ENCODE measurements at regions not wholly inside any gene's neighbourhood (a gene's known extent, or its start where the extent isn't known, plus 50 kb on each side); places are given as distances from the start of the nearest gene placed in this dataset.
A peak's percentile ranks its signal among the peaks of the same experiment; 100 is the strongest.

DNA sequence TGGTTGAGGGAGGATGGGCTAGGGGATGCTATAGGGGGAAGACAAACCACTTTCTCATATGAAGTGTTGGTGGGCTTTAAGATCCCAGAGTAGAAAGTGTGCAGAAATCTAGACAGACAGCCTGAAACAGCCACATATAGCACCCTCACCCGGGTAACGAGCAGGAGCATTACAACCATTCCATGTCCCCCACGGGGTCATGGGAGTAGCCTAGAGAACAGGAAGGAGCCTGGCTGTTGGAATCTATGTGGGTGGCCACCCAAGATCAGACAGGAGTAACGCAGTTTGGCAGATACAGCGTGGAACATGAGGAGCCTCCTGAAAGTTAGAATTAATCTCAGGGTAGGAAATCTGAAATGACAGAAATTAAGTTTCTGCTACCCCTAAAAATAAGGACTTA lies 146.1 kb upstream of the RAI14 start:
- no peak for DNase-seq

DNA sequence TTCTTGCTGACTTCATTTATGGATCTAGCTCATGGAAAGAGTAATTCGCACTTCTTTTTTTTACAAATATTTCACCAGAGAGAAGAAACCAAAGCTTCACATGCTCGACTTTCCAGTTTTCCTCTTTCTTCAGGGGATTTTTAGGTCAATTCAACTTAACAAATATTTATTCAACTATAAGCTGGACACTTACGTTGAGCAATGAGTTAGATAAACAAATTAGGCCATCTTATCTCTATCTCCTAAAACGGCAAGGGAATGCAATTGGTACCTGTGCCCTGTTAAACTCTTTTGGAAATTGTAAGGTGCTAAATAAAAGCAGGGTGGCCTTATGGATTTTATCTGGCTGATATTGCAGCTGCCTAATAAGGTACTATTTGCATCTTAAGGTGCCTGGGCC lies 145.1 kb upstream of the RAI14 start:
- DNase-seq, result no peak

DNA sequence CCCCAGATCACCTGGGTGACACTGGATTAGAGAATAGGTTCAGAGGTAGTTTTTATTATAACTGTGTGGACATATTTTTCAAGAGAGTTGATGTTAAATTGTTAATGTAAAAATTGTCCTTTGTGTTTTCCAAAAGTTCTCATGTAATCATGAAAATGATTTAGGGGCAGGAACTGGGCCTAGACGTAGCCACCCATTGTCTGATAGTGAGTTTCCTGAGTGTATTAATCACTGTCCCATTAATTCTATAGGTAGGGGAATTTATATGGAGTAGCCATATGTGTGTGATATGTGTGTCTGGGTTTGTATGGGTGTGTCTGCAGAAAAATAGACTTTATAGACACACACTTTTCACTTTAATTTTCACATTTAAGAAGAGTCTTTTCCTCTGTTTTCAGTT lies 144.6 kb upstream of the RAI14 start:
- no peak for DNase-seq

DNA sequence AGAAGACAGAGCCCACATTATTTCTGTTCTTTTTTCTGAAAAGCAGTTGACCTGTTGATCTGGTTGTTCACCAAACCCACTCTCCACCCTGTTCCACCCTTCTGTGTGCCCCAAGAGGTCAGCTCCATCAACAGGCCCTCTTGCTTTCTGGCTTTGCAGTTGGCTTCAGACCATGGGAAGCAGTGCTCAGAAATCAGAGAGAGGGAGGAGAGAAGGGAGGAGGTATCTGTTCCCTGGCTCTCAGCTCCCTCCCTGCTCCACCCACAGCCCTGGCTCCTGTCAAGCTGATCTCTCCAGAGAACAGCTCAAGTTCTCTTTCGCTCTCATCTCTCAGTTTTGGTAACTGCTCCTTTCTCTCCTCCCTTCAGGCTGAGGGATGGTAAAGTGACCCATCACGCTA lies 144.2 kb upstream of the RAI14 start:
- no peak for DNase-seq

DNA sequence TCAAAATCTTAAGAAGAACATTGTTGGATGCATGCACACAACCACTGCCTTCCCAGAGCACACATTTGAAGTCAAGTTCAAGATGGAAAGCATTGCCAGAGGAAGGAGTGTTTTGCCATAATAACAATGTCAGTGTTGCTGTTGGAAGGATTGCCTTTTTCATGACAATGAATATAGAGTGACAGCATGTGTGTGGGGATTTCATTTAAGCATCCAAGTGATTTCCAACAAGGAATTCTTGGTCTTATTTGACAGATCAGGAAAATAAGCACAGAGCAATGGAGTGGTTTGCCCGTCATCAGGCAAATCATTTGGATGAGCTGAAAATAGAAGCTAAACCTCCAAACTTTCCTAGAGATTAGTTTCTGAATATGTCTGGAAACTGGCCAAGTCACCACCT lies 140.0 kb upstream of the RAI14 start:
- no peak for DNase-seq

DNA sequence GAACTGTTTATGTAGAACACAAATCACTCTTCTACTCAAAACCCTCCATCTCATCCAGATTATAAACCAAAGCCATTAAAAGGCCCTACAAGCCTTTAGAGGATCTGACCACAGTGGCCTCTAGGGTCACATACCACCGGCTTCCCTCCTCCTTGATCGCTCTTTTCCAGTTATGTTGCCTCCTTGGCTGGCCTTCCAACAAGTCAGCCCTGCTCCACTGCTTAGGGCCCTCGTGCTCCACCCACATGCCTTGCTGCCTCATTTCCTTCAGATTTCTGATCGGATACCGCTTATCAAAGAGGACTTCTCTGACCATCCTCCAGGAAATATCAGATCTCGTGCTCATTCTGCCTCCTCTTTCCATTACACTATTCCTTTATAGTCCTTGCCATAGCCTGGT lies 139.4 kb upstream of the RAI14 start:
- no peak for DNase-seq

DNA sequence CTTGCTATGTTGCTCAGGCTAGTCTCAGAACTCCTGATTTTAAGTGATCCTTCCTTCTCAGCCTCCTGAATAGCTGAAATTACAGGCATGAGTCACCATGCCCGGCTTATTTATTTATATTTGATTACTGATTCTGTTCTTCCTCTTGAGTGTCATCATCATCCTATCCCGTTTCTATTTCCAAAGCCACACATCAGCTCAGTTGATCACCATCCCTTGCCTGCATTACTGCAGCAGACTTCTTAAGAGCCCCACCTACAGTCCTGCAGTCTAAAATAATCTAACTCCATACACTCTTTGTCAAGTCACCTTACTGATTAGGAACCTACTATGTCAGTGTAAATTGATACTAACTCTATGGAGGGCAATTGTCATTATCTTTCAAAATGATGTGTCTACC lies 138.9 kb upstream of the RAI14 start:
- no peak for DNase-seq

DNA sequence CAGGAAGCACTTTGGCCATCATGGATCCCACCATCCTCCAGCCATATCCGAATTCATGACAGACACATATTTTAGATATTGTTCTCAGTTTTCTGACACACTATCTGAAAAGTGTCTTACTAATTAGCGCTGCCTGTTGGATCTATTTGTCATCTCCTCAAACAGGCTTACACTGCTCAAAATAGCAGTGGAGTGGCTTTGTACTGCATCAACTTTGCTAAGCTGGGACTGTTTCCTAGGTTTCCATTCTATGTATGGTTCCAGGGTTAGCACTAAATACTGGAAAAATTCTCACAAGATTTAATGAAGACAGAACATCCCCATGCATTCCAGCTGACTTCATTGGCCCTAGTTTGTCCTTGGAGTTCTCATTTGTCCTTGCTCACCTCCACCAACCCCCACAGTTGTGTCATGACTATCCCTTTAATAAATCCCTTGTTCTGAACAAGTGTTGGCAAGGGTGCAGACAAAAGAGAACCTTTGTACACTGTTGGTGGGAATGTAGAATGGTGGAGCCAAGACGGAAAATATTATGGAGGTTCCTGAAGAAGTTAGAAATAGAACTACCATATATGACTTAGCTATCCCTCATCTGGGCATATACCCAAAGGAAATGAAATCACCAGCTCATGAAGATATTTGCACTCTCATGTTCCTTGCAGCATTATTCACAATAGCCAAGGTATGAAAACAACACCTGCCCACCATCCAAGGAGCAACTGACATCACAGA lies 136.5 kb upstream of the RAI14 start:
- DNase-seq, result no peak

DNA sequence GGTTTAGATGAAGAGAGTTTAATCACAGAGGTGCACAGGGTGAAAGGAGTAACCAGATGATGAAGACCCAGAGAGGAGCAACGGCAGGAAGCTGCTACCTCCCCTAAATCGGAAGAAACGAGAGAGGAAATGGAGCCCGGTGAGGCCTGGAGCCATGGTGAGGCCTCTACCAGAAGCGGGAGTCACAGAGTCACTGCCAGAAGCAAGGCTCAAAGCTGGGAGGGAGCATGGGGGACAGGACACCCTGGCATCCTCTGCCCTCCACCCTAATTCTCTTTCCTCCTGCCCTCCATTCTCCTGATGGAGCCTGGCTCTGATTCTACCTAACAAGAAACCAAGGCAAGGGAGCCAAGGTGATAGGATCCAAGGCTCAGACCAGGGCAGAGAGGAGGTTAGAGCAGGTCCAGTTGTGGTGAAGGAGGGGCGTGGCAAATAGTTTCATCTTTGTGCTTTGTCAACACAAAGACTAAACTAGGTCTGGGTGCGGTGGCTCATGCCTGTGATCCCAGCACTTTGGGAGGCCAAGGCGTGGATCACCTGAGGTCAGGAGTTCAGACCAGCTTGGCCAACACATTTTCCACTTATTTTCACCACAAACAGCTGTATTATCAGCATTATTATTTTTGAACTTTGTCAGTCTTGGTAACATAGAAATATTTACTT lies 134.4 kb upstream of the RAI14 start:
- DNase-seq, result no peak

DNA sequence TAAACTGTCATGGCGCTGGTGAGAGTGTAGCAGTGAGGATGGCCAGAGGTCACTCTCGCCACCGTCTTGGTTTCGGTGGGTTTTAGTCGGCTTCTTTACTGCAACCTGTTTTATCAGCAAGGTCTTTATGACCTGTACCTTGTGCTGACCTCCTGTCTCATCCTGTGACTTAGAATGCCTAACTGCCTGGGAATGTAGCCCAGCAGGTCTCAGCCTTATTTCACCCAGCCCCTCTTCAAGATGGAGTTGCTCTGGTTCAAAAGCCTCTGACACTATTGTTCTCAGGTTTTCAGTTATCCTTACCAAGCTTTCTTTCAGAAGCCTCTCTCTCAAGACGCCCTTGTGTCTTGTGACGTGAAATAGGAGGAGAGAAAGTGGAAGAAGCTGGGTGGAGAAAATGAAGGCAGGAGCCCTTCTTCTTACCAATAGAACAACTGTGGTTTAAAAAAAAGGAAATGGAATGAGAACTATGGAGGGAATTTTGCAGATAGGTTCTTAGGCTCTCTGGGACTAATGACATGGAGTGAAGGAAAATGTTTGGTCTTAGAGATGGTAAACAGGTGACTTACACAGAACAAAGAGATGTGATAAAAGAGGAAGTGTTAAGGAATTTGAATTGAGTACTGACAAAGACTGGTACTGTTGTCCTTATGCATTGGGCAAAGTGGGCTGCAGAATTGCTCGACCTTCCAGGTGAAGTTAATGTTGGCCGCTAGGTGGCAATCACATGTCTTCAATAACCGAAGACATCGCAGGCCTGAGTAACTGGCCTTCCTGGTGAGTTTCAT lies 133.3 kb upstream of the RAI14 start:
- peak; percentile 65 for DNase-seq

DNA sequence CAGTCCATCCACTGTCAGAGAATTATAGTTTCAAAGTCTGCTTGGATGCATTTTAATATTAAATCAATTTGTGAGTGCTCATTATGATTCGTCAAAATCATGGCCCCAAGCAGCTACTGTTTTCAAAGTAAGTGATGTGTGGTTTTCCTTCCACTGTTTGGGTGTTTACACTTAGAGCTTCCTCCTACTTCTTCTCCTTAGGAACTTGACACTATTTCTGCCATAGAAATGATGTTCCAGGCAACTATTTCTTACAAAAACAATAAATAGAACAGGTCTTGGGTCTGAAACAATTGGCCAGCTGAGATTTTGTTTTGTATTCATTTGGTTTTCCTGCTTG lies 132.8 kb upstream of the RAI14 start:
- no peak for DNase-seq

DNA sequence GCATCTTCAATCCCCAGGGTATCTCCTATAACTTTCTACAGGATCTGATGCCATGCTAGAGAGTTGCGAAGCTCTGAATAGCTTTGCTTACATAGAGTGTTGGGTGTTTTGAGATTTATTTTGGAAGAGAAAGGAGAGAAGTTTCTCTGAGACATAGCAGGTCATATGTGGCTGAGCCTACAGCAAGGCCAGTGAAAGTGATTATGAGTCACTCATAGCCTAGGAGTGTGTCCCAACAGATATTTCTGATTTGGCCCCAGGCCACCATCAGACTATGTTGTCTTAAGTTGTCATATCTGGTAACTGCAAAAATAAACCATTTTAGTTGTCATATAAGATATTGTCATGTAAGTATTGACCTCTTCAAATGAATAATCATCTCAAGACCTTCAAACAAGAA lies 132.0 kb upstream of the RAI14 start:
- no peak for DNase-seq

DNA sequence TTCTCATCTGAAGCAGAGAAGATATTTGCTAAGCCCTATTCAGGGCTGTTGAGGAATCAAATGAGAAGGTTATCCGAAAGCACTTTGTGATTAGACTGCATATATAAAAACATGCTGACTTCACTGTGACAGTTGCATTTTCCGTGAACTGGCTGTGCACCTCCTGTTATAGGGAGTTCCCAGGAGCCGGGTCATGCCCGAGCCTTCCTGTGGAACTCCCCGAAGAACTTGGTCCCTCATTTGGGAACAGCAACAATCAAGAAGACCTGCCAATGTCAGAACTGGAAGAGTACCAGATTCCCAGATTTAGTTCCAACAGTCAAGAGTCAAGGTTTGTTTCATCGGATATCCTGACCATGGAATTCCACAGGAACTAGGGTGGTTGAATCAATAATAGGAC lies 130.4 kb upstream of the RAI14 start:
- no peak for DNase-seq

DNA sequence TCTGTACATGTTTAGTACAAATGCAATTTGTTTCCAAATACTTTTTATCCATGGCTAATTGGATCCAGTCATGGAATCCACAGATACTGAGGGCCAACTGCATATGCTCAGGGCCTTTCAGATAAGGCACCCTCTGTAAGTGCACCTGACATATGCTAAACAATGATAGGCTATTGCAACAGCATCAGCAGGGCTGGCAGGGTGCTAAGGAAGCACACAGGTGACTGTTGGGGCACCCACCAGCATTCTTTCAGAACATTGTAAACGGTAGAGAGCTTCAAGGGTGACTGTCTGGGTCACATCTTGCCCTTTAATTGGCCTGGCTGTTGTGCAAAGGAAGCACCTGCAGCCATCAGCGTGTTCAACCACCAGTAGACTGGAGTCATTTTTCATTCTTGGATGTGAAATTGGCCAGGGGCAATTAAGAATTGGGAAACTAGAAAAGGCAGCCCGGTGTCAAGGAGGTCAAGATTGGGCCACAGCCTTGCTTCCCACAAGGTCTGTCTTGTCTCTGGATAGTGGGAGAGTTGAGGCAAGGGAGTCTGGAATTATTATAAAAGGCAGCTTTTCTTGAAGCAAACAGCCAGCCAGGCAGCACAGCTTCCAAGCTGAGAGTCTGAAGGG lies 129.3 kb upstream of the RAI14 start:
- no peak for DNase-seq

DNA sequence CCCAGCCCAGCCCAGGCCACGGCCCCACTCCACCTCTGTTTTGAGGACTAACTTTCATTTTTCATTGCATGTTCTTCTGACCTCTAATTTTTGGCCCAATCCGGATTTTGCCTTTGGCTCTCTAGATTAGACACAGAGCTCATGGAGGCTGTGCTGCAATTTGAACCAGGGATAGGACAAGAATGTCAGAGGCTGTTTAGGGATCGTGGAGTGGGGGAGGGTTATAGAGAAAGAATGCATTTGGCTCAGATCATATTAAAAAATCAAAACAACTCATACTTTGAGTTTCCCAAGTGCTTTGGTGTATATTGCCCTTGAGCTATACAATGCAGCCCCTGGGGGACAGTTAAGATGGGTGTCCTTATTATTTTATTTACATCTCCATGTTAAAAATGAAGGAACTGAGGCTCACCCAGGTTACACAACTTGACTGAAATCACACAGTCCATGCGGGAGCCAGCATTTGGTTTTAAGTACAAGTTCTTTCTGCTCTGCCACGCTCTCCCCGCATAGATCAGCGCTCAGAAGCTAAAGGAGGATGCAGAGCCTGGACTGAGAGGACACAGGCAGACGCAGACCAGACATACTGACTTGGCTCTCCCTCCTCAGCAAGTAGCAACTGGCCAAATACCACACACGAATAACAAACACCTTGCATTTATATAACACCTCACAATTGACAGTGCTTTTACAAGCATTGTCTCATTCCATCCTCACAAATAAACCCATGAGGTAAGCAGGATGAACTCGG lies 126.4 kb upstream of the RAI14 start:
- no peak for DNase-seq

DNA sequence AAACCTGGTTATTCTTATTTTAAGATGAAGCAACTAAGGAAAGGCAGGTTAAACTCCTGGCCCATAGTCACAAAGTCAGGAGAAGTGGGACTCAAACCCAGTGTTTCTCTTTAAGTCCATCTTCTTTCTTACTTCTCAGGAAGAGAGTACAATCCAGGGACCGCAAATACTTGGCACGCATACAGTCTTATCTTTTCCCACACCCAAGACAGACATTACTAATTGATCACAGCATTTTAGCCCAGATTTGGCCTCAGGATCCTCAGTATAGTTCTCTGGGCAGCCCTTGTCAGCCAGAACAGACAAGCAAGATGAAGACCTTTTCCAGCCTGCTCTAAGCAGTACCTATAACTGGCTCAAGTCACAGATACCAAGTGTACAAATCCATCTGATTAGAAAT lies 125.5 kb upstream of the RAI14 start:
- DNase-seq, result no peak

DNA sequence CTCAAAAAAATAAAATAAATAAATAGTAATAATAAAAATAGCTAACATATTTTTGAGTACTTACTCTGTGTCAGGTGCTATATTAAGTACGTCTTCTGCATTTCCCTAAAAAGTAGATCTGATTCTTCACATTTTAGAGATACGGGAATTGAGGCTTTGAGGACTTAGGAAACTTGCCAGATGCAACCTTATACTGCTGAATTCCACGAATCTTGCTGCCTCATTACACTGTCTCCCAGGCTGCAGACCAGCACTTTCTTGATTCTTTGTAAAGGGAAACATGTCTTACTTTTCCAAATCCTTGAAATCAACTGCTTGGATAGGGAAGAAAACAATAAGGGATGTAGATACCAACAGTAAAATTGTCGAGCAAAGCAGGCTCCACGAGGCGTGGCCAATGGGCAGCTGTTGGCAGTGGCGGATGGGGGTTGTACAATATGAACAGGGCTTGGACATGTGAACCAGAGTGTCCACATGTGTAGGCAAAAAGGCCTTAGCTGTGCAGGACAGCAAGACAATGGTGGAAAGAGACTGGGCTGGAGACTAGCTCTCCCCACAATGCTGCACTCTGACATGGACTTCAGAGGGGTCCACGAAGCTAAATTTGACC lies 124.3 kb upstream of the RAI14 start:
- no peak for DNase-seq

DNA sequence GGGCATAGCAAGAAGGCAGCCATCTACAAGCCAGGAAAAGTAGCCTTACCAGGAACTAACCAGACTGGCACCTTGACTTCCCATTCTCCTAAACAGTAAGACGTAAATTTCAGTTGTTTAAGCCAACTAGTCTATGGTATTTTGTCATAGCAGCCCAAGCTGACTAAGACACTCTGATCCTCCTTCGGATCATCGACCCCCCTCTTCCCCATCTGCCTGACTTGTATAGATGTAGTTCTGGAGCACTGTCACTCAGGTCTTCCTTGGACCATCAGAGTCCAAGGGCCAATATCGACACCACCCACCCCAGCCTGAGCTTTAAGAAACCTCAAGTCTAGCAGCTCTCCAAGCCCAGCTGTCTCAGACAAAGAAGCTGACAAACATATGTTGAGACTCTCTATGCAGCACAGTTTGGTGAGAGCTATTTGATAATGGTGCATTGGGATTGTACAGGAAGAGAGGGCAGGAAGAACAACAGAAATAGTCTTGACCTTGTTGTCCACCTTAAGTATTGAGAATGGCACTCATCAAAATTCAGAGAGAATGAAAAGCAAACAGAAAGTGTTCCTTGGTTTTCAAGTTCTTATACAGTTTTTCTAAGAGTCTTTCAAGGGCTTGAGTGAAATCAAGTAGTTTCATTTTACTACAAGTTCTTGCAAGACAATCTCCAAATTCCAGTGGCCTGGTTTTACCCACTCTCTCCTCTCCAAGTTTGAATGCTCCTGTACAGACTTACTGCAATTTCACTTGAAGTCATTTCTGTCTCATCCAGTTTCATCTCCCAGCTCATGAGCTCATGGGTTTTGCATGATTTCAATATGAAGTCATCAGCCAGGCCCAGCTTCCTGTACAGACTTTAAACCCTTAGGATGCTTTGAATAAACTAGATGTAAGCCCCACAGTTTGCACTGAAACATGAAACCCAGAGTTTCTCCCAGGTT lies 122.3 kb upstream of the RAI14 start:
- DNase-seq, result no peak

DNA sequence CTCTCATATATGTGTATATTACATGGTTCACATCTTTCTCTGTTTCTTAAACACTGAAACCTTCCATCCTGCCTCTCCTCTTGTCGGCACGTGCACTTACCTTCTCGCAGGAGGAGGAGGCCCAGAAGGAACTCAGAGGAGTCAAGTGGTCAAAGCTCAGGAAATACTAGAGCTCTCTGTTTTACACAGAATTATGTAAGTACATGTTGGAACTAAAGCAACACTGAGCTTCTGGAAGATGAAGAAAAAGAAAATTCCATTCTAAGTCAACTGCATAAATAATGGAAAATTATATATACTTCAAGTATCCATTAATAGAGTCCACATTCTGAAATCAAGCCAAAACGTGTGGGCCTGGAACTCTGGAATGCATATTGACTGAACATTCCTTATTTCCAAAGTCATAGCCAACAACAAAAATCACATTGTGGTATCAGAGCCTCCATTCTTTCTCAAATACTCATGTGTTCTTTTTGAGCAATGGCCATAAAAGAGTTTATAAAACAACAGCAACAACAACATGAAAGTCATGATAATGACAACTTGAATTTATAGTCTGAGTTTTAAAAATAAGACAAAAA lies 121.5 kb upstream of the RAI14 start:
- no peak for DNase-seq

DNA sequence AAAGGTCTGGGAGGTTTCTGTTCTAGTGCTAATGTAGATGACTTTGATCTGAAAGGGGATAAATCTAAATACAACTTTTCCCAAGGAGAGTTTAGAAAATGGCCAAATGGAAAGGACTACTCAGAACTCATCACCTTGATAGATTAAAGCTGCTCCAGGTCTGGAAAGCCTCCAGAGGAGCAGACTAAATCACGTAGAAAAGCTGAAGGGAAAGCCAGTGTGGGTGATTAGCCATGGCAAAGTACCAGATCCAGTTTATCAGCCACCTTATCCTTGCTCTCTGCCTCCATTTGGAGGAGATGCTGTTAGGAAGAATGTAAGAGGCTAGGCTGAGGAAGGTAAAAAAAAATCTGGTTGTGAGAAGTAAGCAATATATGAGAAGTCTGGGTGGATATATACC lies 120.7 kb upstream of the RAI14 start:
- DNase-seq, result no peak

Measured in NCI-H2171 (cell line).